Heart left ventricle (tissue), 16 donors: ENCODE measurements at regions not wholly inside any gene's neighbourhood (a gene's known extent, or its start where the extent isn't known, plus 50 kb on each side); places are given as distances from the start of the nearest gene placed in this dataset.

Experiments
- ATAC-seq, 4 donors: fragments of 200-7000 bp; cut with Tn5 transposase; one replicate each; pipeline ENCODE4 v1.9.1; 2020 to 2022; ENCODE audit warnings: moderate library complexity in 4 of 4, mild to moderate bottlenecking in 3 of 4, moderate number of reproducible peaks in 1 of 4
- DNase-seq, 5 donors: peaks; one replicate each; pipeline ENCODE4 v3.0.0-alpha.2; 2020
- H3K27ac ChIP-seq, 12 donors: fragments of 200-600 bp; sonication (generic) in 4 of 12; one replicate each; pipeline versions ENCODE4 v1.5.0 to v1.8.0; 2016 to 2022; ENCODE audit warnings: mild to moderate bottlenecking in 2 of 12
- H3K27me3 ChIP-seq, 9 donors: fragments of 200-600 bp; sonication (generic) in 2 of 9; one replicate each; pipeline versions ENCODE4 v1.5.1 to v1.8.0; 2016 to 2022; ENCODE audit warnings: mild to moderate bottlenecking in 3 of 9
- H3K36me3 ChIP-seq, 9 donors: fragments of 200-600 bp; sonication (generic) in 2 of 9; one replicate each; pipeline versions ENCODE4 v1.5.0 to v1.8.0; 2018 to 2022; ENCODE audit warnings: mild to moderate bottlenecking in 2 of 9
- H3K4me1 ChIP-seq, 12 donors: fragments of 200-600 bp; sonication (generic) in 4 of 12; one replicate each; pipeline versions ENCODE4 v1.5.0 to v1.8.0; 2016 to 2022; ENCODE audit warnings: mild to moderate bottlenecking in 3 of 12
- H3K4me3 ChIP-seq, 12 donors: fragments of 200-600 bp; sonication (generic) in 4 of 12; one replicate each; pipeline versions ENCODE4 v1.5.0 to v1.8.0; 2017 to 2022; ENCODE audit warnings: mild to moderate bottlenecking in 9 of 12, moderate library complexity in 4 of 12
- H3K9me3 ChIP-seq, 12 donors: fragments of 200-600 bp; sonication (generic) in 4 of 12; one replicate each; pipeline versions ENCODE4 v1.5.0 to v1.8.0; 2016 to 2022; ENCODE audit warnings: mild to moderate bottlenecking in 1 of 12
- CTCF ChIP-seq, 12 donors: fragments of 200-600 bp; sonication (generic) in 4 of 12; IDR thresholded peaks; one replicate each; pipeline versions ENCODE4 v1.5.0 to v1.8.0; 2018 to 2022; ENCODE audit warnings: antibody characterized with exemption in 12 of 12, mild to moderate bottlenecking in 5 of 12
- POLR2A ChIP-seq, 2 donors: fragments of 450-650 bp; IDR thresholded peaks; one replicate each; pipeline ENCODE4 v1.6.1; 2017; ENCODE audit warnings: antibody characterized with exemption in 2 of 2, mild to moderate bottlenecking in 2 of 2, moderate library complexity in 2 of 2
- WGBS, 4 donors: extraction: QIAGEN DNeasy Blood & Tissue Kit in 2 of 4; methylation state at CpG; one replicate each; pipeline versions ENCODE4 v1.1.5 to v1.1.7; 2013 to 2018; 5-methylcytosine and 5-hydroxymethylcytosine counted together
- intact Hi-C, 10 donors: fragments of 100-400 bp; cut with DNase I; formaldehyde crosslinking; loops; one replicate each; pipeline versions ENCODE4 v1.11.1 to v1.14.2; 2022
- donor health status: ischemic (EF 13 %, LVEDD 7.1; RV severe dilation, severe dysfunction).
- donor health status: healthy with polysubstance abuse.
- donor health status: DM: no; HTN: yes; CAD: no.
- donor health status: DM: no; HTN: no; CAD: no.
- donor health status: ischemic (EF 25% LVEDD 6.9; RV normal size, moderate dysfunction).
- donor health status: ischemic (EF 25% LVEDD 5.7; RV mildly dilated, moderate dysfunction).
- donor health status: healthy.
- donor health status: DM: yes; HTN: yes; CAD: no.
- donor health status: ischemic (EF 35%, LVEDD 5.7; RV mildly dilated, moderate dysfunction).
- donor health status: nonischemic (EF 11% LVEDD 7.7; RV severe dilation, severe dysfunction).
- donor health status: DM: yes; HTN: yes; CAD: no.
- donor health status: PGD.
- donor health status: ischemic (EF 29% LVEDD 5.4; RV normal size, mild dysfunction).
- donor health status: nonischemic (EF 23%, LVEDD 6.1; RV moderate dilation, normal function).

DNA sequence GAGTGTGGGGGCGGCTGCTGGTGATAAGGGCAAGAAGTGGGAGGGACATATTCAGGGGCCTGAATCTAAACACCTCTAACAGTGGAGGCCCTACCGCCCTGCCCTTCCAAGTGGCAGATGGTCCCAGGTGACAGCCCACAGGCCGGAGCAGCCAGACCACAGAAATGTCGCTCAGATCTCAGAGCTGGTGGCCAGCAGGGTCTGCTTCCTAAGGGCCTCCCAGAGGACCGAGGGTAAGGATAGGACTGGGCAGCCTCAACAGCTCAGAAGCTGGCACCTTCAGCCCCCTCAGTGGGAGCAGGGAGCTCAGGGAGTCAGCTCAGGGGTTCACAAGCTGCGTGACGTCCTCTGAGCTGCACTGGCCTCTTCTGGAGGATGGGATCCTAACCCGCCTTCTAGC is 201.8 kb upstream of the ZC3H12A start:
- no peaks in the 10 kb centered on the region for H3K9me3 ChIP-seq
- no peaks in the 10 kb centered on the region for H3K4me1 ChIP-seq
- no peak overlapping the region for H3K4me3 ChIP-seq
- intact Hi-C loops: no loop called here
- no peak overlapping the region for H3K27ac ChIP-seq
- no peaks in the 10 kb centered on the region for H3K36me3 ChIP-seq
- WGBS, 4 donors: 50 to 70% (median 61%) methylated on average over 5 to 8 of the region's 8 CpGs
- DNase-seq (no peak), ATAC-seq (no peak)
- peaks cover 0 to 35% (median 6%) of the 10 kb centered on the region in 9 donors for H3K27me3 ChIP-seq
- TF ChIP-seq CTCF (IDR thresholded peaks at IDR 0.05): no peak
- TF ChIP-seq POLR2A (IDR thresholded peaks at IDR 0.05): no peak

GRCh38 chr1:37274486-37274885 is 199.9 kb upstream of the ZC3H12A start:
- Histone ChIP-seq H3K36me3 (no peaks in the 10 kb centered on the region), H3K27ac (no peak overlapping the region), H3K4me3 (no peak overlapping the region), H3K4me1 (no peaks in the 10 kb centered on the region), H3K9me3 (no peaks in the 10 kb centered on the region), H3K27me3 (peaks cover 0 to 35% (median 6%) of the 10 kb centered on the region in 9 donors)
- no peak for ATAC-seq
- TF ChIP-seq CTCF (IDR thresholded peaks at IDR 0.05): no peak
- no peak for TF ChIP-seq POLR2A (IDR thresholded peaks at IDR 0.05)
- 46 to 60% (median 56%) methylated on average over 6 to 8 of the region's 8 CpGs for WGBS, 4 donors
- intact Hi-C loops: no loop called here
- DNase-seq: no peak

DNA sequence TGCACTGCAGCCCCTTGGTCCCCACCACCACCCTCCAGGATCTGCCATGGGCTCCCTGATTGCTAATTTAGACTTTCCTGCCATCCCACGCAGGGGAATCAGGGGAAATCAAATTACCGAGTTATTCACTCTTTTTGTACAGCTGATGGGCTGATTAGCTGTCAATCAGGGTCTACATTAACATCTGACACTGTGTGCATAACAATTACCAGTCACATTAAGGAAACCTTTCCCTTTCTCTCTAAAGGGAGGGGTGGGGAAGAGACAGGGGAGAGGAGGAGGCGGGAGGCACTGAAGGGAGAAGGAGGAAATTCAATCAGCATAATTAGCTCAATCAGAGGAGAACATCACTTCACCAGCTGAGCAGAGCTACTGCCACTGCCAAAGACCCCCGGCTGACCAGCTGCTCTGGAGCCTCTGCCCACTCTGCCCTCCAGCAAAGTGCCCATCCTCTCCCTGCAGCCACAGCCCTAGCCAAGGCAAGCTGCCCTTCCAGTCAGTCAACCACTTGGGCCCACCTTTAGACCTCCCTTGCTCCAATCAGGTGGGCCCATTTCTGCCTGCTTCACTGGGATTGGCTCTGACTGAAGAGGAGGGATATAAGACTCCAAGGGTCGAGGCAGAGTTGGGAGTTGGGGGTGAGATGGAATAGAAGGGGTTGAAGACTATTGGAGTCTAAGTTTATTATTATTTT is 199.3 kb upstream of the ZC3H12A start:
- no peak for DNase-seq
- no peak for TF ChIP-seq CTCF (IDR thresholded peaks at IDR 0.05)
- TF ChIP-seq POLR2A (IDR thresholded peaks at IDR 0.05): no peak
- Histone ChIP-seq H3K4me1 (no peaks in the 10 kb centered on the region), H3K27ac (no peak overlapping the region), H3K36me3 (no peaks in the 10 kb centered on the region), H3K27me3 (peaks cover 0 to 38% (median 6%) of the 10 kb centered on the region in 9 donors), H3K9me3 (peaks cover 0 to 6% (median 0%) of the 10 kb centered on the region in 12 donors), H3K4me3 (no peak overlapping the region)
- WGBS, 4 donors: 42 to 49% (median 45%) methylated on average over 5 of the region's 5 CpGs
- no peak for ATAC-seq
- intact Hi-C loops: no loop called here

DNA sequence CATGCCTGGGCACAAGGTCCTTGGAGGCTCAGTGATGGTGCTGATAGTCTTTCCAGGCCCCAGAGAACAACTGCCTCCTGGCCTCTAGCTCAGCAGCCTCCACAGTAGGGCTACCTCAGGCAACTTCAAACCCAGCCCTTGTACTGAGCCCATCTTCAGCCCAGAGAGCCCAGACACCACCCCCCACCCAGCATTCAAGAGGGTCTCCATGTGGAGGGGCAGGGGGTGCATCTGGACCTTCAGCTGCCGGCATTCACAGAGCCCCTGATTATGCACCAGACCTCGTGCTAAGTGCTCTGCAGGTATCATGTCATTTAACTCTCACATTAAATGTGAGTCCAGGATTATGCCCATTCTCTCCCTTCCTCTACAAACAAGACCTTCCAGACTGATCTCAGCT is 197.0 kb upstream of the ZC3H12A start:
- no peaks in the 10 kb centered on the region for H3K4me1 ChIP-seq
- intact Hi-C loops: no loop called here
- ATAC-seq (no peak), DNase-seq (no peak)
- H3K36me3 ChIP-seq: no peaks in the 10 kb centered on the region
- peaks cover 0 to 27% (median 3%) of the 10 kb centered on the region in 9 donors for H3K27me3 ChIP-seq
- peaks cover 0 to 17% (median 2%) of the 10 kb centered on the region in 12 donors for H3K9me3 ChIP-seq
- H3K27ac ChIP-seq: no peak overlapping the region
- H3K4me3 ChIP-seq: no peak overlapping the region
- TF ChIP-seq POLR2A (IDR thresholded peaks at IDR 0.05): no peak
- TF ChIP-seq CTCF (IDR thresholded peaks at IDR 0.05): no peak
- 50 to 62% (median 56%) methylated on average over 1 to 2 of the region's 2 CpGs for WGBS, 4 donors
